A549 (cell line): ENCODE measurements at regions not wholly inside any gene's neighbourhood (a gene's known extent, or its start where the extent isn't known, plus 50 kb on each side); places are given as distances from the start of the nearest gene placed in this dataset.

ENCODE experiments used
- ATAC-seq, 2 experiments: fragments of 200-7000 bp in 1 of 2; fragments of >200 bp in 1 of 2; cut with Nextera tagmentation in 1 of 2; cut with Tn5 transposase in 1 of 2; 3 replicates each; pipeline versions ENCODE4 v1.8.0 to v1.9.1; 2018 to 2020; ENCODE audit warnings: mild to moderate bottlenecking in 1 of 2, moderate library complexity in 1 of 2
- CTCF ChIA-PET: fragments of 300-600 bp; sonication (Branson Sonifier 250); formaldehyde crosslinking; extraction: SDS; loops from one replicate; lab custom pipeline; 2021; ENCODE audit warnings: antibody characterized with exemption, inconsistent platforms; lab: Yijun Ruan, JAX
- POLR2A ChIA-PET: fragments of 350-600 bp; formaldehyde crosslinking; extraction: SDS; loops from one replicate; lab custom pipeline; 2021; ENCODE audit warnings: antibody characterized with exemption, inconsistent platforms; lab: Yijun Ruan, JAX
- DNase-seq, 2 experiments: peaks; one replicate each; pipeline versions ENCODE4 v3.0.0 to v3.0.0-alpha.2; 2011 to 2016; ENCODE audit warnings: low read depth in 1 of 2, low spot score in 1 of 2
- FAIRE-seq: peaks from 2 replicates; lab custom pipeline; 2011; peaks lifted over from hg19 to GRCh38; lab: Jason Lieb, UNC
- H3K27ac ChIP-seq, 2 experiments: fragments of >200 bp; sonication (Bioruptor Twin); formaldehyde crosslinking; 3 replicates each; pipeline ENCODE4 v1.5.1; 2016 to 2017
- H3K4me1 ChIP-seq: fragments of >200 bp; sonication (Bioruptor Twin); formaldehyde crosslinking; 3 replicates; pipeline ENCODE4 v1.6.1; 2016
- H3K4me2 ChIP-seq: fragments of >200 bp; sonication (Bioruptor Twin); formaldehyde crosslinking; 3 replicates; pipeline ENCODE4 v1.6.1; 2016
- H3K4me3 ChIP-seq: fragments of >200 bp; sonication (Bioruptor Twin); formaldehyde crosslinking; 3 replicates; pipeline ENCODE4 v1.5.1; 2016
- H3K9me3 ChIP-seq: fragments of >200 bp; sonication (Bioruptor Twin); formaldehyde crosslinking; 3 replicates; pipeline ENCODE4 v1.6.1; 2016
- BHLHE40 ChIP-seq: IDR thresholded peaks from 2 replicates; pipeline ENCODE4 v1.6.1; 2012; ENCODE audit warnings: low read depth, low read length, inconsistent platforms
- CBX2 ChIP-seq: fragments of 200-600 bp; sonication (generic); IDR thresholded peaks from 2 replicates; pipeline ENCODE4 v1.6.1; 2016; ENCODE audit warnings: low read depth, mild to moderate bottlenecking, borderline replicate concordance
- CBX8 ChIP-seq: fragments of 200-600 bp; sonication (generic); IDR thresholded peaks from 2 replicates; pipeline ENCODE4 v1.6.1; 2016
- CEBPB ChIP-seq, 2 experiments: fragments of >200 bp in 1 of 2; sonication (Bioruptor Twin) in 1 of 2; formaldehyde crosslinking in 1 of 2; IDR thresholded peaks; 2 replicates each; pipeline ENCODE4 v1.6.1; 2012 to 2016
- CHD2 ChIP-seq: fragments of 150-350 bp; IDR thresholded peaks from 2 replicates; pipeline ENCODE4 v1.6.1; 2014; ENCODE audit warnings: low read length; ENCODE audit not compliant: partially characterized antibody
- CHD4 ChIP-seq: fragments of 200-600 bp; sonication (generic); IDR thresholded peaks from 2 replicates; pipeline ENCODE4 v1.6.1; 2016; ENCODE audit warnings: antibody characterized with exemption, mild to moderate bottlenecking, borderline replicate concordance
- E2F6 ChIP-seq: IDR thresholded peaks from 2 replicates; pipeline ENCODE4 v1.6.1; 2012; ENCODE audit warnings: low read depth, borderline replicate concordance
- EHF ChIP-seq: fragments of 250-450 bp; sonication (Bioruptor Pico); IDR thresholded peaks from 2 replicates; pipeline ENCODE4 v1.5.0; 2020; ENCODE audit warnings: mild to moderate bottlenecking
- EHMT2 ChIP-seq: fragments of 200-600 bp; sonication (generic); IDR thresholded peaks from 2 replicates; pipeline ENCODE4 v1.6.1; 2016; ENCODE audit warnings: antibody characterized with exemption, low read depth, mild to moderate bottlenecking, moderate library complexity
- FOXS1 ChIP-seq: fragments of 250-450 bp; sonication (Bioruptor Pico); IDR thresholded peaks from 2 replicates; pipeline ENCODE4 v1.5.0; 2020; ENCODE audit warnings: mild to moderate bottlenecking, moderate library complexity
- HDAC2 ChIP-seq: fragments of 200-600 bp; sonication (generic); IDR thresholded peaks from 2 replicates; pipeline ENCODE4 v1.6.1; 2016
- HES2 ChIP-seq: fragments of >200 bp; sonication (Bioruptor Twin); formaldehyde crosslinking; IDR thresholded peaks from 2 replicates; pipeline ENCODE4 v1.6.1; 2016
- HEYL ChIP-seq: fragments of 250-450 bp; sonication (Bioruptor Pico); IDR thresholded peaks from 2 replicates; pipeline ENCODE4 v1.8.0; 2021; ENCODE audit warnings: mild to moderate bottlenecking, moderate library complexity
- HMGXB4 ChIP-seq: fragments of 250-450 bp; sonication (Bioruptor Pico); IDR thresholded peaks from 2 replicates; pipeline ENCODE4 v1.5.0; 2021; ENCODE audit warnings: mild to moderate bottlenecking, moderate library complexity, borderline replicate concordance
- HOXB5 ChIP-seq: fragments of 250-450 bp; sonication (Bioruptor Pico); IDR thresholded peaks from 2 replicates; pipeline ENCODE4 v1.5.0; 2020; ENCODE audit warnings: mild to moderate bottlenecking, moderate library complexity
- JUNB ChIP-seq: fragments of >200 bp; sonication (Bioruptor Twin); formaldehyde crosslinking; IDR thresholded peaks from 2 replicates; pipeline ENCODE4 v1.6.1; 2016
- KDM1A ChIP-seq: fragments of 200-600 bp; sonication (generic); IDR thresholded peaks from 2 replicates; pipeline ENCODE4 v1.6.1; 2016; ENCODE audit warnings: low read depth, mild to moderate bottlenecking
- MAFK ChIP-seq: fragments of 450-650 bp; IDR thresholded peaks from 2 replicates; pipeline ENCODE4 v1.6.1; 2014; ENCODE audit not compliant: partially characterized antibody
- MYC ChIP-seq: IDR thresholded peaks from 2 replicates; pipeline ENCODE4 v1.6.1; 2012; ENCODE audit warnings: mild to moderate bottlenecking, inconsistent platforms, low read length, improper control_type of control experiment, borderline replicate concordance
- PHF8 ChIP-seq: fragments of 200-600 bp; sonication (generic); IDR thresholded peaks from 2 replicates; pipeline ENCODE4 v1.6.1; 2016; ENCODE audit warnings: low read depth, mild to moderate bottlenecking, antibody characterized with exemption, moderate library complexity, borderline replicate concordance
- RARB ChIP-seq: fragments of 250-450 bp; sonication (Bioruptor Pico); IDR thresholded peaks from 2 replicates; pipeline ENCODE4 v1.8.0; 2021; ENCODE audit warnings: mild to moderate bottlenecking, moderate library complexity
- REST ChIP-seq: fragments of 200-600 bp; sonication (generic); IDR thresholded peaks from 2 replicates; pipeline ENCODE4 v1.6.1; 2016; ENCODE audit warnings: antibody characterized with exemption, mild to moderate bottlenecking, moderate library complexity
- SMC3 ChIP-seq: fragments of >200 bp; sonication (Bioruptor Twin); formaldehyde crosslinking; IDR thresholded peaks from 3 replicates; pipeline ENCODE4 v1.6.1; 2018; ENCODE audit warnings: inconsistent platforms
- ZNF302 ChIP-seq: fragments of 250-450 bp; sonication (Bioruptor Pico); IDR thresholded peaks from 2 replicates; pipeline ENCODE4 v1.9.0; 2021; ENCODE audit warnings: inconsistent platforms, mild to moderate bottlenecking, moderate library complexity
- WGBS: methylation state at CpG from one replicate; pipeline ENCODE4 v1.1.6; 2017; ENCODE audit errors: missing lambda C conversion rate; 5-methylcytosine and 5-hydroxymethylcytosine counted together
- TF ChIP-seq, protein P1 (sequence below): fragments of >200 bp; sonication (Bioruptor Twin); formaldehyde crosslinking; IDR thresholded peaks from 3 replicates; pipeline ENCODE4 v1.5.1; 2016
- TF ChIP-seq, protein P2 (sequence below): fragments of 450-650 bp; IDR thresholded peaks from 2 replicates; pipeline ENCODE4 v1.6.1; 2014; ENCODE audit warnings: antibody characterized with exemption
- TF ChIP-seq, protein P3 (sequence below): fragments of 250-450 bp; sonication (Bioruptor Pico); IDR thresholded peaks from 2 replicates; pipeline ENCODE4 v1.5.0; 2020; ENCODE audit warnings: low read depth, mild to moderate bottlenecking, moderate library complexity

GRCh38 chr5:161152415-161152940 lies 300.5 kb upstream of the ATP10B start (continued):
- TF ChIP-seq, protein P1, sequence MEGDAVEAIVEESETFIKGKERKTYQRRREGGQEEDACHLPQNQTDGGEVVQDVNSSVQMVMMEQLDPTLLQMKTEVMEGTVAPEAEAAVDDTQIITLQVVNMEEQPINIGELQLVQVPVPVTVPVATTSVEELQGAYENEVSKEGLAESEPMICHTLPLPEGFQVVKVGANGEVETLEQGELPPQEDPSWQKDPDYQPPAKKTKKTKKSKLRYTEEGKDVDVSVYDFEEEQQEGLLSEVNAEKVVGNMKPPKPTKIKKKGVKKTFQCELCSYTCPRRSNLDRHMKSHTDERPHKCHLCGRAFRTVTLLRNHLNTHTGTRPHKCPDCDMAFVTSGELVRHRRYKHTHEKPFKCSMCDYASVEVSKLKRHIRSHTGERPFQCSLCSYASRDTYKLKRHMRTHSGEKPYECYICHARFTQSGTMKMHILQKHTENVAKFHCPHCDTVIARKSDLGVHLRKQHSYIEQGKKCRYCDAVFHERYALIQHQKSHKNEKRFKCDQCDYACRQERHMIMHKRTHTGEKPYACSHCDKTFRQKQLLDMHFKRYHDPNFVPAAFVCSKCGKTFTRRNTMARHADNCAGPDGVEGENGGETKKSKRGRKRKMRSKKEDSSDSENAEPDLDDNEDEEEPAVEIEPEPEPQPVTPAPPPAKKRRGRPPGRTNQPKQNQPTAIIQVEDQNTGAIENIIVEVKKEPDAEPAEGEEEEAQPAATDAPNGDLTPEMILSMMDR = no peak
- TF ChIP-seq CHD2 (no peak), HEYL (CRISPR knock-in tag) (no peak), CBX2 (no peak)
- TF ChIP-seq, all 56 proteins: peak for 0

DNA sequence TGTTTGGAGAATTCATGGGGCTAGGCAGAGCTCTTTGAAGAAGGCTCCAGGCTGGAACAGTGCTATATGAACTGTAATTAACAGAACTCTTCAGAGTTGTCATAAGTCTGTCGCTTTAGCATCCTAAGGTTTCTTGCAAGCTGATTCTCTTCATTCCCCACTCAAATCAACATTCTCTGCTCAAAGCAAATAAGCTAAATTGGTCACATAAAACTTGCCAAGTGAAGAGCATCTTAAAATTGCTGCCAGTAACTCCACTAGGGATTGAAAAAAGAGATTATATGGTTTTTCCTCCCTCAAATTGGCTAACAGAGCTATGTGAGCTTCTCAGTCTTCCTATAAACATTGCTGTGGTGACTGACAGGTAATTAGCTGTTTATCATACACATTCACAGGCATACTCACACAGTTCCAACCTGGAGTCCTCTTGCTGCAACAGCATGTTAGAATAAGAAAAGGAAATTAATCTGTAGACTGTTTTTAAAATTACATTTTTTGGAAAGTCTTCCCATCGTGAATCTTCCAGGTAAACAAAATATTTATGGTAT lies 298.5 kb upstream of the ATP10B start:
- Histone ChIP-seq H3K27ac (no peak overlapping the region), H3K9me3 (no peaks in the 10 kb centered on the region), H3K4me1 (no peaks in the 10 kb centered on the region), H3K4me2 (no peak overlapping the region), H3K4me3 (no peak overlapping the region)
- ATAC-seq = no peak
- POLR2A ChIA-PET = no interaction called here
- no peak for TF ChIP-seq EHMT2
- no peak for TF ChIP-seq REST
- TF ChIP-seq, protein P2, sequence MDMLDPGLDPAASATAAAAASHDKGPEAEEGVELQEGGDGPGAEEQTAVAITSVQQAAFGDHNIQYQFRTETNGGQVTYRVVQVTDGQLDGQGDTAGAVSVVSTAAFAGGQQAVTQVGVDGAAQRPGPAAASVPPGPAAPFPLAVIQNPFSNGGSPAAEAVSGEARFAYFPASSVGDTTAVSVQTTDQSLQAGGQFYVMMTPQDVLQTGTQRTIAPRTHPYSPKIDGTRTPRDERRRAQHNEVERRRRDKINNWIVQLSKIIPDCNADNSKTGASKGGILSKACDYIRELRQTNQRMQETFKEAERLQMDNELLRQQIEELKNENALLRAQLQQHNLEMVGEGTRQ = no peak
- no peak for TF ChIP-seq HES2
- TF ChIP-seq JUNB = no peak
- no peak for TF ChIP-seq KDM1A
- TF ChIP-seq SMC3 = no peak
- no peak for TF ChIP-seq HDAC2
- WGBS = 0% methylated on average over 2 of the region's 2 CpGs
- CTCF ChIA-PET = interaction anchor here (0.6 kb wide), 2 partner anchors 8 to 10 kb away, joined by 3 read pairs; no protein-coding TSS in a partner anchor
- DNase-seq = no peak
- no peak for FAIRE-seq

DNA sequence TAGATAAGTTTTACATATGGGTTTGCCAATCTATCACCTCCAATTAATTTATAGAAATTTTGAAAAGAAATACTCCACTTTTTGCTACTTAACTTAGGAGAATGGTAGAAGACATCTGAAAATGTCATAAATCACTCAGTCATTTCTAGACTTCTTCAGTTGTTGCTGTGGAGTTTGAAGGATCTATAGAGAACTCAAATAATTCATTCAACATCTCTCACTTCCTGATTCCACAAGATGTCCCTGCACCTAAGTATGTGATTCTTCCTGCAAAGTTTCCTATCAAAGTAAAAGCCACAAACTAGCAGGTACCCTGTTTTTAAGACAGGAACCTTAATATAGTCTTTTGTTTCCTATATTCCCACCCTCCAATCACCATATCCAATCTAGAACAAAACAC lies 297.1 kb upstream of the ATP10B start:
- DNase-seq = no peak
- H3K4me2 ChIP-seq = no peak overlapping the region
- ATAC-seq = no peak
- H3K9me3 ChIP-seq = no peaks in the 10 kb centered on the region
- no peak overlapping the region for H3K27ac ChIP-seq
- ChIA-PET CTCF (no interaction called here), POLR2A (no interaction called here)
- no peak overlapping the region for H3K4me3 ChIP-seq
- TF ChIP-seq CEBPB (IDR thresholded peaks at IDR 0.05) (no peak), EHF (CRISPR knock-in tag) (no peak), BHLHE40 (no peak), MAFK (no peak), CHD4 (no peak), MYC (no peak), E2F6 (no peak), FOXS1 (CRISPR knock-in tag) (no peak), RARB (CRISPR knock-in tag) (no peak), CBX8 (no peak), HMGXB4 (CRISPR knock-in tag) (no peak), PHF8 (no peak), CHD2 (no peak), ZNF302 (CRISPR knock-in tag) (no peak), HOXB5 (CRISPR knock-in tag) (no peak)
- TF ChIP-seq, protein P3, sequence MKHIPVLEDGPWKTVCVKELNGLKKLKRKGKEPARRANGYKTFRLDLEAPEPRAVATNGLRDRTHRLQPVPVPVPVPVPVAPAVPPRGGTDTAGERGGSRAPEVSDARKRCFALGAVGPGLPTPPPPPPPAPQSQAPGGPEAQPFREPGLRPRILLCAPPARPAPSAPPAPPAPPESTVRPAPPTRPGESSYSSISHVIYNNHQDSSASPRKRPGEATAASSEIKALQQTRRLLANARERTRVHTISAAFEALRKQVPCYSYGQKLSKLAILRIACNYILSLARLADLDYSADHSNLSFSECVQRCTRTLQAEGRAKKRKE (CRISPR knock-in tag) = no peak
- H3K4me1 ChIP-seq = no peaks in the 10 kb centered on the region
- FAIRE-seq = no peak
